ENCODE measurements at regions not wholly inside any gene's neighbourhood (a gene's known extent, or its start where the extent isn't known, plus 50 kb on each side); places are given as distances from the start of the nearest gene placed in this dataset.

GRCh38 chr12:60349232-60349978, 753.6 kb downstream of the SLC16A7 start:
- no peak overlapping the region for H3K27ac ChIP-seq (ENCODE audit: low read length)
- H3K9me3 ChIP-seq (ENCODE audit: control insufficient read depth, insufficient read depth, low read length) = no peaks in the 10 kb centered on the region
- no peaks in the 10 kb centered on the region for H3K27me3 ChIP-seq (ENCODE audit: control insufficient read depth, insufficient read depth, low read length)
- no peaks in the 10 kb centered on the region for H3K36me3 ChIP-seq (ENCODE audit: control insufficient read depth, insufficient read depth, low read length)
- H3K4me3 ChIP-seq (ENCODE audit: low read length) = no peak overlapping the region
- H3K4me1 ChIP-seq (ENCODE audit: control insufficient read depth, insufficient read depth, low read length) = no peaks in the 10 kb centered on the region
- no CpG with 5 or more reads among the region's 3 CpGs for WGBS (ENCODE audit: insufficient coverage, insufficient read length)
- DNase-seq (ENCODE audit: low read depth, low spot score) = no peak

DNA sequence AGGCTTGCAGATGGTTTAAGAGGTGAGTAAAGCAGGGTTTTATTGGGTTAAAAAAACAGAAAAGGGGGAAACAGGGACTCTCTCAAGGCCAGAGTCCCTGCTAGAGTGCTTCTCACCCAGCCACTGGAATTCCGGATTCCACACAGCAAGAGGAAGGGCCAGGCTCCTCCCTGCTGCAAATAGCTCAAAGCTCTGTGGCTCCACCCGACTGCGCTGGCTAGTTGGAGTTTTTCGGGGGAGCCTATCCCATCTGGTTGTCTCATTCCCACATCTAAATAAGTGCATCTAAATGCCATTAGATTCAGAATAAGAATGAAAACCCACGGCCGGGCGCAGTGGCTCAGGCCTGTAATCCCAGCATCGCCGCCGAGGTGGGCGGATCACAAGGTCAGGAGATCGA, 791.5 kb downstream of the SLC16A7 start:
- H3K4me1 ChIP-seq (ENCODE audit: control insufficient read depth, insufficient read depth, low read length) = no peaks in the 10 kb centered on the region
- whole genome bisulfite sequencing (ENCODE audit: insufficient coverage, insufficient read length) = no CpG with 5 or more reads among the region's 12 CpGs
- DNase-seq (ENCODE audit: low read depth, low spot score) = no peak
- no peaks in the 10 kb centered on the region for H3K9me3 ChIP-seq (ENCODE audit: control insufficient read depth, insufficient read depth, low read length)
- H3K36me3 ChIP-seq (ENCODE audit: control insufficient read depth, insufficient read depth, low read length) = no peaks in the 10 kb centered on the region
- H3K4me3 ChIP-seq (ENCODE audit: low read length) = no peak overlapping the region
- no peak overlapping the region for H3K27ac ChIP-seq (ENCODE audit: low read length)
- no peaks in the 10 kb centered on the region for H3K27me3 ChIP-seq (ENCODE audit: control insufficient read depth, insufficient read depth, low read length)

DNA sequence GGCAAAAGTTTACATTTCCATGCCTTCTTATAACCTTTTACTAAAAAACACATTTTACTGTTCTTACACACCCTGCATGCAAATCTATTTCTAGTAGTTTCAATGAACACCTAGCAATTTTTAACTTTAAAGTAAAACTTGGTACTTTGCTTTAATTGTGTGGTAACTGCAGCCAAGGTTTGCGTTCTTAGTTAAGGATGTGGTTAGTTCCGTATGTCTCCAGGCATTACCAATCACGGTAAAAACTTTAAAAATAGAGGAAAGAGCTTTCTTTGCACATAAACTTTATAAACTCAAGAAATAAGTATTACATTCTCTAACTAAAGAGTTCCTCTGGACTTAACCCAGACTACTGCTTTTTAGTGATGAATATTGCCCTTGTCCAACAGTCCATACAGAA, 795.2 kb downstream of the SLC16A7 start:
- no peak for DNase-seq (ENCODE audit: low read depth, low spot score)
- Histone ChIP-seq H3K27me3 (ENCODE audit: control insufficient read depth, insufficient read depth, low read length) (no peaks in the 10 kb centered on the region), H3K4me1 (ENCODE audit: control insufficient read depth, insufficient read depth, low read length) (no peaks in the 10 kb centered on the region), H3K4me3 (ENCODE audit: low read length) (no peak overlapping the region), H3K9me3 (ENCODE audit: control insufficient read depth, insufficient read depth, low read length) (no peaks in the 10 kb centered on the region), H3K27ac (ENCODE audit: low read length) (no peak overlapping the region), H3K36me3 (ENCODE audit: control insufficient read depth, insufficient read depth, low read length) (no peaks in the 10 kb centered on the region)
- WGBS (ENCODE audit: insufficient coverage, insufficient read length) = no CpG with 5 or more reads among the region's 3 CpGs

GRCh38 chr12:60391791-60392190, 796.0 kb downstream of the SLC16A7 start:
- no peak overlapping the region for H3K27ac ChIP-seq (ENCODE audit: low read length)
- no peak for DNase-seq (ENCODE audit: low read depth, low spot score)
- no peaks in the 10 kb centered on the region for H3K9me3 ChIP-seq (ENCODE audit: control insufficient read depth, insufficient read depth, low read length)
- no peak overlapping the region for H3K4me3 ChIP-seq (ENCODE audit: low read length)
- H3K4me1 ChIP-seq (ENCODE audit: control insufficient read depth, insufficient read depth, low read length) = no peaks in the 10 kb centered on the region
- H3K36me3 ChIP-seq (ENCODE audit: control insufficient read depth, insufficient read depth, low read length) = no peaks in the 10 kb centered on the region
- no peaks in the 10 kb centered on the region for H3K27me3 ChIP-seq (ENCODE audit: control insufficient read depth, insufficient read depth, low read length)

DNA sequence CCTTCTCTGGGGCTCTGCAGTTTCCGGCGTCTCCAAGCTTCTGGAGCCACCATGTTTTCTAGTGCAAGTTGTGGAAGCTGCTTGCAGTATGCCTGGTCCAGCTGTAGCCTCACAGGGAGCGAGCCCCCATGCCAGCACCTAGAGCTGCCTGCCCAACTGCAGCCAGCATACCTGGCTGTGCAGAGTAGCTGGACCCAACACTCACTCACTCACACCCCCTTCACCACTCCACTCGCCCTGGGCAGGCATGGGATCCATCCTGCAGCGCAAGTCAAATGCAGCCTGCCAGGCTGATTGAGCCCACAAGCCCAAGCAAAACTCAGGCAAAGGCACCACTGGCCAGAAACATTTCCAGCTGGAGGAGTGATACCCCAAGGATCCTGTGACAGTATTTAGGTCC, 797.3 kb downstream of the SLC16A7 start:
- DNase-seq (ENCODE audit: low read depth, low spot score) = no peak
- Histone ChIP-seq H3K4me1 (ENCODE audit: control insufficient read depth, insufficient read depth, low read length) (no peaks in the 10 kb centered on the region), H3K27ac (ENCODE audit: low read length) (no peak overlapping the region), H3K9me3 (ENCODE audit: control insufficient read depth, insufficient read depth, low read length) (no peaks in the 10 kb centered on the region), H3K27me3 (ENCODE audit: control insufficient read depth, insufficient read depth, low read length) (no peaks in the 10 kb centered on the region), H3K4me3 (ENCODE audit: low read length) (no peak overlapping the region), H3K36me3 (ENCODE audit: control insufficient read depth, insufficient read depth, low read length) (no peaks in the 10 kb centered on the region)
- WGBS (ENCODE audit: insufficient coverage, insufficient read length) = no CpG with 5 or more reads among the region's 5 CpGs

- no peak for DNase-seq (ENCODE audit: low read depth, low spot score)
- no peaks in the 10 kb centered on the region for H3K9me3 ChIP-seq (ENCODE audit: control insufficient read depth, insufficient read depth, low read length)
- no peak overlapping the region for H3K27ac ChIP-seq (ENCODE audit: low read length)
- H3K36me3 ChIP-seq (ENCODE audit: control insufficient read depth, insufficient read depth, low read length) = no peaks in the 10 kb centered on the region
- no CpG with 5 or more reads among the region's 2 CpGs for WGBS (ENCODE audit: insufficient coverage, insufficient read length)
- no peaks in the 10 kb centered on the region for H3K27me3 ChIP-seq (ENCODE audit: control insufficient read depth, insufficient read depth, low read length)
- H3K4me1 ChIP-seq (ENCODE audit: control insufficient read depth, insufficient read depth, low read length) = no peaks in the 10 kb centered on the region
- no peak overlapping the region for H3K4me3 ChIP-seq (ENCODE audit: low read length)
Observed at GRCh38 chr12:60394665-60395064, 798.8 kb downstream of the SLC16A7 start.

- Histone ChIP-seq H3K36me3 (ENCODE audit: control insufficient read depth, insufficient read depth, low read length) (no peaks in the 10 kb centered on the region), H3K4me1 (ENCODE audit: control insufficient read depth, insufficient read depth, low read length) (no peaks in the 10 kb centered on the region), H3K27me3 (ENCODE audit: control insufficient read depth, insufficient read depth, low read length) (no peaks in the 10 kb centered on the region), H3K4me3 (ENCODE audit: low read length) (no peak overlapping the region), H3K27ac (ENCODE audit: low read length) (no peak overlapping the region), H3K9me3 (ENCODE audit: control insufficient read depth, insufficient read depth, low read length) (no peaks in the 10 kb centered on the region)
- DNase-seq (ENCODE audit: low read depth, low spot score) = no peak
- WGBS (ENCODE audit: insufficient coverage, insufficient read length) = no CpG with 5 or more reads among the region's 1 CpG
Observed at GRCh38 chr12:60398547-60398946, 802.7 kb downstream of the SLC16A7 start.

- Histone ChIP-seq H3K27me3 (ENCODE audit: control insufficient read depth, insufficient read depth, low read length) (no peaks in the 10 kb centered on the region), H3K4me1 (ENCODE audit: control insufficient read depth, insufficient read depth, low read length) (no peaks in the 10 kb centered on the region), H3K36me3 (ENCODE audit: control insufficient read depth, insufficient read depth, low read length) (no peaks in the 10 kb centered on the region), H3K27ac (ENCODE audit: low read length) (no peak overlapping the region), H3K4me3 (ENCODE audit: low read length) (no peak overlapping the region), H3K9me3 (ENCODE audit: control insufficient read depth, insufficient read depth, low read length) (no peaks in the 10 kb centered on the region)
- no peak for DNase-seq (ENCODE audit: low read depth, low spot score)
- WGBS (ENCODE audit: insufficient coverage, insufficient read length) = no CpG with 5 or more reads among the region's 5 CpGs
Observed at GRCh38 chr12:60399064-60399463, 803.2 kb downstream of the SLC16A7 start.

DNA sequence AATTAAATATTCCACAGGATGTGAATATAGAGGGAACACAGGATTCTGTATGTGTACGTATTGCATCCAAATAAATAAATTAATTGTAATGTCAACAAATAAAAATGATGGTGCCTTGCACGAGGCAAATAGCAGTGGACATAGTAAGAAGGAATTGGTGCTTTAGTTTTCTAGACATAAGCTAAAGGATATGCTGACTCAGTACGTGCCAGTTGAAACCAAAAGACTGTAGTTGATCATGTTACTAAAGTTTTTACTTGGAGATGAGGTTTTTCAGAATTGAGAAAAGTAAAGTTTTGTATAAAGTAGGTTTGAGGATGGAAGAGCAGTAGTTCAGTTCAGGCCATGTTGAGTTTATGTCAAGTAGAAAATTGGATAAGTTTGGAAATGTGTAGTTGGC, 807.2 kb downstream of the SLC16A7 start:
- no peaks in the 10 kb centered on the region for H3K4me1 ChIP-seq (ENCODE audit: control insufficient read depth, insufficient read depth, low read length)
- H3K27me3 ChIP-seq (ENCODE audit: control insufficient read depth, insufficient read depth, low read length) = no peaks in the 10 kb centered on the region
- H3K36me3 ChIP-seq (ENCODE audit: control insufficient read depth, insufficient read depth, low read length) = no peaks in the 10 kb centered on the region
- H3K9me3 ChIP-seq (ENCODE audit: control insufficient read depth, insufficient read depth, low read length) = no peaks in the 10 kb centered on the region
- no peak overlapping the region for H3K27ac ChIP-seq (ENCODE audit: low read length)
- no peak for DNase-seq (ENCODE audit: low read depth, low spot score)
- no peak overlapping the region for H3K4me3 ChIP-seq (ENCODE audit: low read length)
- no CpG with 5 or more reads among the region's 3 CpGs for WGBS (ENCODE audit: insufficient coverage, insufficient read length)

- no peaks in the 10 kb centered on the region for H3K4me1 ChIP-seq (ENCODE audit: control insufficient read depth, insufficient read depth, low read length)
- no CpG with 5 or more reads among the region's 1 CpG for WGBS (ENCODE audit: insufficient coverage, insufficient read length)
- DNase-seq (ENCODE audit: low read depth, low spot score) = no peak
- no peaks in the 10 kb centered on the region for H3K36me3 ChIP-seq (ENCODE audit: control insufficient read depth, insufficient read depth, low read length)
- no peaks in the 10 kb centered on the region for H3K27me3 ChIP-seq (ENCODE audit: control insufficient read depth, insufficient read depth, low read length)
- no peak overlapping the region for H3K4me3 ChIP-seq (ENCODE audit: low read length)
- no peaks in the 10 kb centered on the region for H3K9me3 ChIP-seq (ENCODE audit: control insufficient read depth, insufficient read depth, low read length)
- H3K27ac ChIP-seq (ENCODE audit: low read length) = no peak overlapping the region
Observed at GRCh38 chr12:60415351-60415750, 819.5 kb downstream of the SLC16A7 start.

DNA sequence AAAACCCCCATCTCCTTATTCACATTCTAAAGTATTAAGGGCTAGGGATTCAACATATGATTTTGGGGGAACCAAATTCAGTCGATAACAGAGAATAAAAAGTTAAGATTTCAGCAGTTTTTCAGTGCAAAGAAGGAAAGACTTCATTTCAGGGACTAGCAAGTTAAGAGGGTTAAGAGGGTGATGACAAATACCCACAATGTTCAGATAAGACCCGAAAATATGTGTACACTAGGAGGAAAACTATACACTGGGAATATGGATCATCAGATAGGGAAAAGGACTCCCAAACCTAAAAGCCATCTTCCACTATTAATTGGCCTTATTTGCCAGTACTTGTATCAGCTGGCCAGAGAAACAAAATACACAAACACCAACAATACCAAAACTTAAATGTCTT, 824.2 kb downstream of the SLC16A7 start:
- H3K36me3 ChIP-seq (ENCODE audit: control insufficient read depth, insufficient read depth, low read length) = no peaks in the 10 kb centered on the region
- no peaks in the 10 kb centered on the region for H3K4me1 ChIP-seq (ENCODE audit: control insufficient read depth, insufficient read depth, low read length)
- H3K9me3 ChIP-seq (ENCODE audit: control insufficient read depth, insufficient read depth, low read length) = no peaks in the 10 kb centered on the region; the same call in 1 of the 2 replicates
- H3K27me3 ChIP-seq (ENCODE audit: control insufficient read depth, insufficient read depth, low read length) = no peaks in the 10 kb centered on the region
- no peak overlapping the region for H3K27ac ChIP-seq (ENCODE audit: low read length)
- H3K4me3 ChIP-seq (ENCODE audit: low read length) = no peak overlapping the region
- DNase-seq (ENCODE audit: low read depth, low spot score) = no peak
- WGBS (ENCODE audit: insufficient coverage, insufficient read length) = no CpG with 5 or more reads among the region's 2 CpGs
